ENCODE measurements at regions not wholly inside any gene's neighbourhood (a gene's known extent, or its start where the extent isn't known, plus 50 kb on each side); places are given as distances from the start of the nearest gene placed in this dataset.

DNA sequence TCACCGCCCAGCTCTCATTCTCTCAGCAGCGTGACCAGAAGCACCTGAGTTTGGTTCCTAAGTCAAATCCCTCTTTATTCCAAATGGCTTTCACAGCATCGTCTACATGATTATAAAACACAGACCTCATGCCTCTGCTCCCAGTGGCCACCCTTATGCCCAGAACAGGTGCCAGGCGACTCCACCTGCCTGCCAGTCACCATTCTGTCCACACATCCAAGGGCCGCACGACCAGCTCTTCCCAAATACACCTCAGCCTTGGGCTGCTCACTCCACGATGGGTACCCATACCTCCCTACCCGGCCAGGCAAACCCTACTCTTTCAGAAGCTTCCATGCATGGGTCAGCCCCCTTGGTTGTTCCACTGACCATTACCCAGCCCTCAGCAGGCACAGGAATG, 851.6 kb upstream of the SALL3 start:
- H3K4me3 ChIP-seq: no peak overlapping the region
- H3K36me3 ChIP-seq (ENCODE audit: low read depth): no peaks in the 10 kb centered on the region
- no peaks in the 10 kb centered on the region for H3K4me1 ChIP-seq (ENCODE audit: low read depth)
- DNase-seq (no peak), ATAC-seq (no peak)
- intact Hi-C loops (cut with DNase I, micrococcal nuclease): no loop called here
- H3K9me3 ChIP-seq: peaks cover 20% of the 10 kb centered on the region
- TF ChIP-seq, protein P1, sequence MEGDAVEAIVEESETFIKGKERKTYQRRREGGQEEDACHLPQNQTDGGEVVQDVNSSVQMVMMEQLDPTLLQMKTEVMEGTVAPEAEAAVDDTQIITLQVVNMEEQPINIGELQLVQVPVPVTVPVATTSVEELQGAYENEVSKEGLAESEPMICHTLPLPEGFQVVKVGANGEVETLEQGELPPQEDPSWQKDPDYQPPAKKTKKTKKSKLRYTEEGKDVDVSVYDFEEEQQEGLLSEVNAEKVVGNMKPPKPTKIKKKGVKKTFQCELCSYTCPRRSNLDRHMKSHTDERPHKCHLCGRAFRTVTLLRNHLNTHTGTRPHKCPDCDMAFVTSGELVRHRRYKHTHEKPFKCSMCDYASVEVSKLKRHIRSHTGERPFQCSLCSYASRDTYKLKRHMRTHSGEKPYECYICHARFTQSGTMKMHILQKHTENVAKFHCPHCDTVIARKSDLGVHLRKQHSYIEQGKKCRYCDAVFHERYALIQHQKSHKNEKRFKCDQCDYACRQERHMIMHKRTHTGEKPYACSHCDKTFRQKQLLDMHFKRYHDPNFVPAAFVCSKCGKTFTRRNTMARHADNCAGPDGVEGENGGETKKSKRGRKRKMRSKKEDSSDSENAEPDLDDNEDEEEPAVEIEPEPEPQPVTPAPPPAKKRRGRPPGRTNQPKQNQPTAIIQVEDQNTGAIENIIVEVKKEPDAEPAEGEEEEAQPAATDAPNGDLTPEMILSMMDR (IDR thresholded peaks at IDR 0.05): no peak

DNA sequence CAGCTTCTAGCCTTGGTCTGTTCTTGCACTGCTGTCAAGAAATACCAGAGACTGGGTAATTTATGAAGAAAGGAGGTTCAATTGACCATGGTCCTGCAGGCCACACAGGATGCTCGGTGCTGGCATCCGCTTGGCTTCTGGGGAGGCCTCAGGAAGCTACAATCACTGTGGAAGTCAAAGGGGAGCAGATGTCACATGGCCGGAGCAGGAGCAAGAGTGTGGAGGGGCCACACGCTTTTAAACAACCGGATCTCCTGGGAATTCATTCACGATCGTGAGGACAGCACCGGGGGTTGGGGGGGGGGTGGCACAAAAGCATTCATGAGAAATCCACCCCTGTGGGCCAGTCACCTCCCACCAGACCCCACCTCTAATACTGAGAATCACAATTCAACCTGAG, 850.4 kb upstream of the SALL3 start:
- TF ChIP-seq, protein P1 (IDR thresholded peaks at IDR 0.05): no peak
- DNase-seq (no peak), ATAC-seq (no peak)
- intact Hi-C loops (cut with DNase I, micrococcal nuclease): no loop called here
- H3K36me3 ChIP-seq (ENCODE audit: low read depth): no peaks in the 10 kb centered on the region
- peaks cover 12% of the 10 kb centered on the region for H3K9me3 ChIP-seq
- no peak overlapping the region for H3K4me3 ChIP-seq
- no peaks in the 10 kb centered on the region for H3K4me1 ChIP-seq (ENCODE audit: low read depth)

DNA sequence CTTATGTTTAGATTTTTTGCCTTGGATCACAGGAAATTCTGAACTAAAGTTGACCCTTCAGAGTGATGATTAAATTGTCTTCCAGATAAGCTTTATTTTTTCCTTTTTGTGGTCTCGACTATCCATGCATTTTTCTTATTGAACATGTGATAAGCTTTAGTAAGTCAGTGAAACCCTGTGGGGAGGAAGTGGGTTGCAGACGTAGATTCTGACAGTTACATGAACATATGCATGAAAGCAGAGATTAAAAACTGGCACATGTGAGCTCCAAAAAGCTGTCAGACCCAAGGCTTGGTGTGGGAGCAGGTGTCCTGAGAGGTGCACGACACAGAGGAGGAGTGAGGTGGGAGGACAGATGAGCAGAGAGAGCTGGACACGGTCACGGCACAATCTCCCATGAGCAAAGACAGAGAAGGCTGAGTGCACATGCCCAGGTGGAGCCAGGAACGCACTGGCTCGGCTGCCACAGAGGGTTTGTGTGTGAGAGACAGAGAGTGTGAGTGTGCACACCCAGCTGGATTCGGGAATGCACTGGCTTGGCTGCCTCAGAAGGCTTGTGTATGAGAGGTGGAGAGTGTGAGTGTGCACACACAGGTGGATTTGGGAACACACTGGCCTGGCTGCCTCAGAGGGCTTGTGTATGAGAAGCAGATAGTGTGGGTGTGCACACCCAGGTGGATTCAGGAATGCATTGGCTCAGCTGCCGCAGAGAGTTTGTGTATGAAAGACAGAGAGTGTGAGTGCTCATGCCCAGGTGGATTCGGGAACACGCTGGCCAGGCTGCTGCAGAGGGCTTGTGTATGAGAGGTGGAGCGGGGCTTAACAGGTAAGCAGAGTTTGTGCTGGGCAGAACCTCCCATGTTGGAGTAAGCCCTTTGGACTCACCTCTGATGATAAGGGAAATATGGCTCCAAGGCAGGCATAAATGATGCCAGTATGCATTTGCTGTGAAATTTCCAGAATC, 849.1 kb upstream of the SALL3 start:
- DNase-seq: no peak
- intact Hi-C loops (cut with DNase I, micrococcal nuclease): no loop called here
- Histone ChIP-seq H3K9me3 (peaks cover 9% of the 10 kb centered on the region), H3K36me3 (ENCODE audit: low read depth) (no peaks in the 10 kb centered on the region), H3K4me3 (no peak overlapping the region), H3K4me1 (ENCODE audit: low read depth) (no peaks in the 10 kb centered on the region)
- TF ChIP-seq, protein P1 (IDR thresholded peaks at IDR 0.05): no peak
- no peak for ATAC-seq

DNA sequence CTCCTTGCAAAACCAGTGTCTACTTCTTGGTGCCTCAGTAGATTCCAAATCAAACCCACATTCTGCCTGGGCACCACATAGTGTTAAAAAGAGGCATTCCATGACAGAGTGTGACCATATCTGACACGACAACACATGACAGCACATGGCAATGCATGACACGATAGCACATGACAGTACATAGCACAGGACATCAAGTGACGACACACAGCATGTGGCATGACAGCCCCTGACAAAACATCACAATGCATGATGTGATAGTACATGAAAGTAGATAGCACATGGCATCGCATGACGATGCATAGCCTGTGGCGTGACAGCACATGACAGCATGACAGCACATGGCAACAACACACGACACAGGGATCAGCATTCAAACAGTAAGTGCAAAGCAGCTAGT, 845.9 kb upstream of the SALL3 start:
- H3K9me3 ChIP-seq: peaks cover 4% of the 10 kb centered on the region
- no peaks in the 10 kb centered on the region for H3K36me3 ChIP-seq (ENCODE audit: low read depth)
- intact Hi-C loops (cut with DNase I, micrococcal nuclease): no loop called here
- ATAC-seq: no peak
- no peaks in the 10 kb centered on the region for H3K4me1 ChIP-seq (ENCODE audit: low read depth)
- TF ChIP-seq, protein P1 (IDR thresholded peaks at IDR 0.05): no peak
- no peak for DNase-seq
- no peak overlapping the region for H3K4me3 ChIP-seq

DNA sequence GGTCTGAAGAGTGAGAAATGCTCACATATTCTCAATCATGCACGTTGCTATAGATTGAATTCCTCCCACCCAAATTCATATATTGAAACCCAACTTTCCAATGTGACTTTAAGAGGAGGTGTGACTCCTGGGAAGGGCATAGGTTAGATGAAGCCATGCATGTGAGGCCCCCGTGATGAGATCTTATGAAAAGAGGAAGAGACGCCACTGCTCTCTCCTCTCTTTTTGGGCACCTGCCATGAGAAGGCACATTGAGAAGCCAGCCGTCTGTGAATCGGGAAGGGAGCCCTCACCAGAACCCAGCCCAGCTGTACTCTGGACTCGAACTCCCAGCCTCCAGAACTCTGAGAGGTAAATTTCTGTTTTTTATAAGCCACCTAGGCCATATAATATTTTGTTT, 842.6 kb upstream of the SALL3 start:
- no peaks in the 10 kb centered on the region for H3K36me3 ChIP-seq (ENCODE audit: low read depth)
- DNase-seq (no peak), ATAC-seq (no peak)
- H3K4me3 ChIP-seq: no peak overlapping the region
- peaks cover 2% of the 10 kb centered on the region for H3K9me3 ChIP-seq
- TF ChIP-seq, protein P1 (IDR thresholded peaks at IDR 0.05): no peak
- intact Hi-C loops (cut with DNase I, micrococcal nuclease): no loop called here
- no peaks in the 10 kb centered on the region for H3K4me1 ChIP-seq (ENCODE audit: low read depth)
